ACC112 (cell line): ENCODE measurements at regions not wholly inside any gene's neighbourhood (a gene's known extent, or its start where the extent isn't known, plus 50 kb on each side); places are given as distances from the start of the nearest gene placed in this dataset.

Experiments
- H2AFZ ChIP-seq: fragments of 200-600 bp; sonication (generic); one replicate; pipeline ENCODE4 v1.6.0; 2017; ENCODE audit warnings: antibody characterized with exemption, low read length; ENCODE audit not compliant: unreplicated experiment
- H3K27ac ChIP-seq: fragments of 200-600 bp; sonication (generic); 2 replicates; pipeline ENCODE4 v1.5.1; 2014; ENCODE audit warnings: low read depth, mild to moderate bottlenecking, antibody characterized with exemption, low read length, moderate library complexity
- H3K27me3 ChIP-seq: fragments of 200-600 bp; sonication (generic); 2 replicates; pipeline ENCODE4 v1.6.1; 2014; ENCODE audit warnings: mild to moderate bottlenecking, antibody characterized with exemption, low read length, moderate library complexity, mixed read lengths; ENCODE audit not compliant: insufficient read depth
- H3K36me3 ChIP-seq: fragments of 200-600 bp; sonication (generic); 2 replicates; pipeline ENCODE4 v1.6.1; 2016; ENCODE audit warnings: mild to moderate bottlenecking, antibody characterized with exemption, low read length, moderate library complexity, mixed read lengths; ENCODE audit not compliant: insufficient read depth
- H3K4me1 ChIP-seq: fragments of 200-600 bp; sonication (generic); one replicate; pipeline ENCODE4 v1.6.1; 2016; ENCODE audit warnings: low read length, mixed read lengths; ENCODE audit not compliant: insufficient read depth, unreplicated experiment, control insufficient read depth
- H3K4me3 ChIP-seq: fragments of 200-600 bp; sonication (generic); 2 replicates; pipeline ENCODE4 v1.5.1; 2014; ENCODE audit warnings: mild to moderate bottlenecking, low read depth, low read length
- H3K79me2 ChIP-seq: fragments of 200-600 bp; sonication (generic); one replicate; pipeline ENCODE4 v1.6.0; 2016; ENCODE audit warnings: low read length; ENCODE audit not compliant: control insufficient read depth, unreplicated experiment, insufficient read depth

DNA sequence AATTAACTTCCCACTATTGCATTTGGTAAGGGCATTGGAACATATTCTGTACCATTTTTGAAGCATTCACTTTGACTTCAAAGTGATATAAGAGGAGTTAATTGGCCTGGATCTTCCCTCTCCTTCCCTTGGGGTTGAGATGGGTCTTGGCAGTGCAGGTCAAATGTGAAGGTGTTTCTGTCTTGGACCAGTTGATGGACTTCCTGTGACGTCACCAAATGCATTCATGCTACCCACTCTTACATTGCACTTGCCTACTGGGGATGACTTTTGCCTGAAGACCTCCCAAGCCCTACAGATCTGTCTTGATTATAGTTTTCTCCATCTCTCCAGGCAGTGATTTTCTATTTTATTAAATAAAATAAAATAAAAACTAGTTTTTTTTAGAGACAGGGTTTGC is 221.5 kb downstream of the BUB3 start:
- H3K4me1 ChIP-seq = no peaks in the 10 kb centered on the region
- no peak overlapping the region for H3K27ac ChIP-seq
- H3K79me2 ChIP-seq = no peaks in the 10 kb centered on the region
- no peak overlapping the region for H2AFZ ChIP-seq
- H3K4me3 ChIP-seq = no peak overlapping the region
- H3K27me3 ChIP-seq = no peaks in the 10 kb centered on the region
- H3K36me3 ChIP-seq = no peaks in the 10 kb centered on the region

DNA sequence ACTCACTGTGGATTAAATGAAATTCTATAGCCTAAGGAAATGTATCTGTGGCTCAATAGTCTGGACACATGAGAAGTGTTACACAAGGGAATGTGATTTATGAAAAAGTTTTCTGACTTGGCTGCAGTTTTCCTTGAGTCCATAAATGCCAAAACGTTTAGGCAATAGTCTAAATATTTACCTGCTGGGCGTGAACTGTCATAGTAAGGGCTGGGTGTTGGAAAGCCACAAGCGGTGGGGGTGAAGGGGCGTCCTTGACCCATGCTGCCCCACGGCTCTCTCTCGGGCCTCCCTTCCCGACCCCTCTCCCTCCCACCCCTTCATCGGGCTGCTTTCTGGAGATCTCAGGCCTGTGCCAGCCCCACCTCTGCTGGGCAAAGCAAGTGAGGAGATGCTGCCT is 223.7 kb downstream of the BUB3 start:
- Histone ChIP-seq H3K79me2 (no peaks in the 10 kb centered on the region), H3K36me3 (no peaks in the 10 kb centered on the region), H3K4me3 (no peak overlapping the region), H2AFZ (no peak overlapping the region), H3K27ac (no peak overlapping the region), H3K27me3 (no peaks in the 10 kb centered on the region), H3K4me1 (peaks cover 5% of the 10 kb centered on the region)

DNA sequence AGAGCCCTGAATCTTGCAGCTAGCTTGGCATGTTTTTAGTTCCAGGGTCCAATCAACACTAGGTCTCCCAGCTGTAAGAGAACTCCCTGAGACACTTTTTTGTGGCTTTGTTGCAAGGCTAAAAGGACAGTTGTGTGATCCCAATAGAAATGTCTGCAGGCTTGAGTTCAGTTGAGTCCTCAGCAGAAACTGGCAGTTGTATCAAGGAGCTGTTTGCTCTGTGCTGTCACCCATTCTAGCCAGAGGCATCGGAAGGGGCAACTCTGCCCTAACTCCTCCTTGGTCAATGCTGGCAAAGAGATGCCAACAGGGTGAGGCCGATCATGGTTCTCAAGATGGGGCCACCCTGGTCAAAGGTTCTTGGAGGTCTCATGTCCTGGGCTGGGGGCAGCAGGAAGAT is 224.1 kb downstream of the BUB3 start:
- H3K4me3 ChIP-seq = no peak overlapping the region
- H2AFZ ChIP-seq = no peak overlapping the region
- H3K4me1 ChIP-seq = peaks cover 5% of the 10 kb centered on the region
- H3K79me2 ChIP-seq = no peaks in the 10 kb centered on the region
- no peaks in the 10 kb centered on the region for H3K36me3 ChIP-seq
- no peak overlapping the region for H3K27ac ChIP-seq
- no peaks in the 10 kb centered on the region for H3K27me3 ChIP-seq

DNA sequence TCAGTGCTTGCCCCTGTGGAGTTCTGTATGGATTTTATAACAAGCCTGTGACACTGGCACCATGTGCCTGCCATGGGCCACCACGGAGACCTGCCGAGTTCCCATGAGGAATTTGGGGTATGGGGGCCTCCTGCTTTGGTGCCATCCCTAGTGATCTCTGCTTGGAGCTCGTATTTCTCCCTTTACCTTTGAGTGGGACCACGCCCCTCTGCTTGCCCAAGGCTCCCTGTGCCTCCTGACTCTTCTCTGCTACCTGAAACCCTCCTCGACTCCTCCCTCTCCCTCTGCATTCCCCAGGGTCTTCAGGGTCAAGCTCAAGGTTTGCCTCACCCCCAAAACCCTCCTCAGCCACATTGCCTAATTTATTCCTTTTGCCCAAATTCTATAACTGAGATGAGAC is 225.0 kb downstream of the BUB3 start:
- no peak overlapping the region for H3K27ac ChIP-seq
- no peaks in the 10 kb centered on the region for H3K27me3 ChIP-seq
- H3K36me3 ChIP-seq = no peaks in the 10 kb centered on the region
- H2AFZ ChIP-seq = no peak overlapping the region
- H3K79me2 ChIP-seq = no peaks in the 10 kb centered on the region
- no peak overlapping the region for H3K4me3 ChIP-seq
- peaks cover 5% of the 10 kb centered on the region for H3K4me1 ChIP-seq

DNA sequence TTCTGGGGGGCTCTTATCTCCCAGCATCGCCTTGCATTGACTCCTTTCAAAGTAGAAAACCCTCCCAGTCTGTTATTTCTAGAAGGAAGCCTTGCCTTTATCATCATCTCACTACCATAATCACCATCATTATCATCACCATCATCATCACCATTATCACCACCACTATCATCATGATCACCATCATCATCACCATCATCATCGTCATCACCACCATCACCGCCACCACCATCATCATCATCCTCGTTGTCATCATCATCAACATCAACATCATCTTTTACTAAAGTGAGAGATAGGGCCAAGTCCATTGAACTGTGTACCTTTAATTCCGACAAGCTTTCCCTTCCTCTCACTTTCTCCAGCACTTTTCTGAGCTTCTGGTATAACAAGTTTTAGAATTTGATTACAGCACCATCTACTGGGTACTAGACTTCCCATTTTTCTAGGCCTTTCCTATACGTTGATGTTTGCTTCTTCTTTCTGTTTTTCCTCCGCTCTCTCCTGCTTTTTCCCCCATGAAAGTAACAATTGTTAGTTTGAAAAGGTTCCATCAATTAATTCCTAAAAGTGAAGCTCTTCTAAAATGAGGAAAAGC is 226.4 kb downstream of the BUB3 start:
- peaks cover 5% of the 10 kb centered on the region for H3K4me1 ChIP-seq
- H2AFZ ChIP-seq = no peak overlapping the region
- H3K4me3 ChIP-seq = no peak overlapping the region
- H3K36me3 ChIP-seq = no peaks in the 10 kb centered on the region
- H3K79me2 ChIP-seq = no peaks in the 10 kb centered on the region
- no peak overlapping the region for H3K27ac ChIP-seq
- H3K27me3 ChIP-seq = no peaks in the 10 kb centered on the region

DNA sequence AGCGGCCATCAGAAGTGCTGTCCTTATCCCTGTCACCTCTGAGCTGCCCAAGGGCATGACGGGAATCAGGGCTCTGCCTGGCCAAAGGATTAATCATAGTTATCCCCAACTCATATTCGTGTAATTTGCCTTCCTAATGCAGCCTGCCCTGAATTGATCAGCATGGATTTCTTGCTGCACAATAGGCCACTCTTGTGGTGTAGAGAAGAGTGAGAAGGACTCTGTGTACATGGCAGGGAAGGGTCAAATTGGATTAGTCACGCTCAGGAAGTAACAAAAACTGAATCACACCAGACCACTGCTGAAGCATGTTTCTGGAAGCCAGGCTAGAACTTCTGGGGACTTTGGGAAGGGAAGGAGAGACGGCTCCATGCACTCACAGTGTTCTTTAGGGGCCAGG is 227.0 kb downstream of the BUB3 start:
- Histone ChIP-seq H3K36me3 (no peaks in the 10 kb centered on the region), H2AFZ (no peak overlapping the region), H3K27ac (no peak overlapping the region)

DNA sequence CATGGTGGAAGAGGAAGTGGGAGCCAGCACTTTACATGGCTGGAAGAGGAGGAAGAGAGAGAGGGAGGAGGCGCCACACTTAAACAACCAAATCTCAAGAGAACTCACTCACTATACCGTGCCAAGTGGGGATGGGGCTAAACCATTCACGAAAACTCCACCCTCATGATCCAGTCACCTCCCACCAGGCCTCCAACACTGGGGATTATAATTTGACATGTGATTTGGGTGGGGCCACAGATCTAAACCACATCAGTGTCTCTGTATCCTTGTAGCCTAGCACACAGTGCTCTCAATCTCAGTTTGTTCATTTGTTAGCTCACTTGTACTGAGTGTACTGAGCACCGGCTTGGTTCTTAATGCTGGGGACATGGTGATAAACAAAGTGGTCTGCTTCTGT is 228.3 kb downstream of the BUB3 start:
- Histone ChIP-seq H3K4me3 (no peak overlapping the region), H3K4me1 (peaks cover 5% of the 10 kb centered on the region), H3K36me3 (no peaks in the 10 kb centered on the region)

More for the DNA sequence above, 227.0 kb downstream of the BUB3 start:
- Histone ChIP-seq H3K4me3 (no peak overlapping the region), H3K27me3 (no peaks in the 10 kb centered on the region), H3K79me2 (no peaks in the 10 kb centered on the region), H3K4me1 (peaks cover 5% of the 10 kb centered on the region)

DNA sequence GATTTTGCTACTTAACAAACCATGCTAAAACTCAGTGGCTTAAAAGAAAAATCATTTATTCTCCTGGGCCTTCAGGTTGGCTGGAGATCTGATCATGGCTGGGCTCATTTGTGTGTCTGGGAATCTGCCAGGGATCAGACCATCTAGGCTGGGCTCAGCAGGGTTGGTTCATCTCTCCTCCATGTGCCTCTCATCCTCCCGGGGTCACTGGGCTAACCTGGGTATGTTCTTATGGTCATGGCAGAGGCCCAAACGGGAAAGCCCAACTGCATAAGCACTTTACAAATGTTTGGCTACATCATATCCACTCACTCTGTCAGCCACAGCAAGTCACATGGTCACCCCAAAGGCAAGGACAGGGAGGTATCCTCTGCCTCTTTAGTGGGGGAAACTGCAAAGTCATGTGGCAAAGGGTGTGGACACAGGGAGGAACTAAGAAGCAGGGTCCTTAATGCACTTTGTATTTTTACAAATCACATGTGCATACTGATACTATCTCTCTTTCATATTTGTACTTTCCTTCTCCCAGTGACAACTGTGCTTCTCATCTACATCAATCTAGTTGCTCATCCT is 231.4 kb downstream of the BUB3 start:
- Histone ChIP-seq H3K4me3 (no peak overlapping the region), H3K27me3 (no peaks in the 10 kb centered on the region), H3K27ac (no peak overlapping the region), H3K36me3 (no peaks in the 10 kb centered on the region), H2AFZ (no peak overlapping the region), H3K4me1 (peaks cover 5% of the 10 kb centered on the region), H3K79me2 (no peaks in the 10 kb centered on the region)

More for the DNA sequence above, 228.3 kb downstream of the BUB3 start:
- Histone ChIP-seq H2AFZ (no peak overlapping the region), H3K79me2 (no peaks in the 10 kb centered on the region), H3K27ac (no peak overlapping the region), H3K27me3 (no peaks in the 10 kb centered on the region)

DNA sequence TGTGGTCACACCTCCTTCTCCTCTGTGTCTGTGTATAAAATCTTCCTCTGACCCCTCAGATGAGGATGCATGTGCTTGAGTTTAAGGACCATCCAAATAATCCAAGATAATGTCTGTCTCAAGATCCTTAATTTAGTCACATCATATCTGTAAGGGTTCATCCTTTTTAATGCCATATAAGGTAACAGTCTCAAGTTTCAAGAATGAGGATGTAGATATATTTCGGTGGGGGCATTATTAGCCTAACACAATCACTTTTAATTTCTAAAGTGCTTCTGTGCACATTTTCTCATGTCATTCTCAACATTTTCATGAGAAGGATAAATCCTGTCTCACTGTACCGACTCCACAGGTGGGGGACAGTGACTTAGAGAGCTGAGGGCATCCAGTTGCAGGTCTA is 235.3 kb downstream of the BUB3 start:
- Histone ChIP-seq H3K4me1 (no peaks in the 10 kb centered on the region), H3K36me3 (no peaks in the 10 kb centered on the region), H2AFZ (no peak overlapping the region), H3K27me3 (no peaks in the 10 kb centered on the region), H3K79me2 (no peaks in the 10 kb centered on the region), H3K27ac (no peak overlapping the region), H3K4me3 (no peak overlapping the region)

DNA sequence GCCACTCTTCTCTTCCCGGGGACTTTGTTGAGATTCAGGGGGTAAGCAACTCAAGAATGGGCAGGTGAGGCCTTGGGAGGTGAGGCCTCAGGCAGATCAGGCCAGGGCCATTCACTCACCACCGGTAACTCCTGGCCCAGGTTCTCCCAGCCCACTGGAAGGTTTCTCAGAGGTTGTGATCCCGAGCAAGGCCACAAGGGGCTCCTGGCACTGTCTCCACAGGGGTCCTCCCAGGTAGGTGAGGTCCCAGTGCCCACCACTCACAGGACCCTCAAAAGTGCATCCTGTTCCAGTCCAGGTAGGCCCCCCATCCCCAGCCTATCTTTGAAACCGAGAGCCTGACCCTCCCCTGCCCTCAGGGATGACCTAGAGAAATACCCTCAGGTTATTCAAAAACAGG is 236.1 kb downstream of the BUB3 start:
- H3K4me1 ChIP-seq = no peaks in the 10 kb centered on the region

DNA sequence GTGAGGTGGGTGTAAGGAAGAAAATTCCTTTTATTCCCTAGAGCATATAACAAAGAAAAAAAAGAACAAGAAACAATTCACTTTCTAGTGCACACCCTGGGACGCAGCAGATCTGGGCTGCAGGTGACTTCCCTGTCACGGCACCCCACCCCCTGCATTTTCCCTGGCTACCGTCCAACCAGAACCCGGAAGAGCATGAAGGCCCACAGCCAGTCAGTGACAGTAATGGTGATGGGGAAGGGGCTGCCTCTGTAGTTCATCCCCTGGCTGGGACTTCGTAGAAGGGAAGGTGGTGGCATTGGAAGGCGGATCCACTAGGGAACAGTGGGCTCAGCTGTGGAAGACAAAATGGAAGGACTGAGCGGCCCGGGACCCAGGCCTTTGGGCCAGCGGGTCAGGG is 236.7 kb downstream of the BUB3 start:
- Histone ChIP-seq H3K79me2 (no peaks in the 10 kb centered on the region), H3K36me3 (no peaks in the 10 kb centered on the region), H3K27me3 (no peaks in the 10 kb centered on the region), H3K4me3 (no peak overlapping the region), H3K27ac (no peak overlapping the region), H2AFZ (no peak overlapping the region), H3K4me1 (no peaks in the 10 kb centered on the region)

More for the DNA sequence above, 236.1 kb downstream of the BUB3 start:
- no peaks in the 10 kb centered on the region for H3K27me3 ChIP-seq
- H3K79me2 ChIP-seq = no peaks in the 10 kb centered on the region
- H2AFZ ChIP-seq = no peak overlapping the region
- no peak overlapping the region for H3K4me3 ChIP-seq
- no peak overlapping the region for H3K27ac ChIP-seq
- no peaks in the 10 kb centered on the region for H3K36me3 ChIP-seq
